ENCODE measurements at regions not wholly inside any gene's neighbourhood (a gene's known extent, or its start where the extent isn't known, plus 50 kb on each side); places are given as distances from the start of the nearest gene placed in this dataset.

GRCh38 chr19:28457620-28458019 lies 755.3 kb downstream of the UQCRFS1 start:
- CTCF ChIA-PET = no interaction called here
- no peak for DNase-seq (ENCODE audit: extremely low spot score)
- TF ChIP-seq HDGF (IDR thresholded peaks at IDR 0.05; ENCODE audit: borderline replicate concordance) (no peak), ELF4 (IDR thresholded peaks at IDR 0.05) (no peak)
- POLR2A ChIA-PET = no interaction called here

DNA sequence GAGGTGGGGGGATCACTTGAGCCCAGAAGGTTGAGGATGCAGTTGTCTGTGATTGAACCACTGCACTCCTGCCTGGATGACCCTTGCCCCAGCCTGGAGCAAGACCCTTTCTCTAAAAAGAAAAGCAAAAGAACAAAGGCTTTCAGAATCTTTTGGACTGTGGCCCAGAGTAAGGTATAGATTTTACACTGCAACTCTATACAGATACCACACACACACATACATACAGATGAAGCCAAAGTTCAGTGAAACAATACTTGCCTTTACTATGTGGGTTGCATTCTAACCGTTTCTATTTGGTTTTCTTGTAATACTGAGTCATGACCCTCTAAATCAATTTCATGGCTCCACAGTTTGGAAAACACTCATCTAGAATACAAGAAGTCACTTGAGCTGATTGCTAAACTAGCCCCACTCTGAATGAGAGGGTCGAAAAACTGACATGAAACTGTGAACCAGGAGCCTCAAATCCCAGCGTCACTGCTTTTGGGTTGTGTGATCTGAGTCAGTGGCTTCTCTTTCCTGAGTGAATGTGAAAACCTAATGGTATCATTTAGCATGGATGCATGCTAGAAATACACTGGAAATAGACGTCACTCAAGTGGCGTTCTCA lies 756.1 kb downstream of the UQCRFS1 start:
- POLR2A ChIA-PET = no interaction called here

DNA sequence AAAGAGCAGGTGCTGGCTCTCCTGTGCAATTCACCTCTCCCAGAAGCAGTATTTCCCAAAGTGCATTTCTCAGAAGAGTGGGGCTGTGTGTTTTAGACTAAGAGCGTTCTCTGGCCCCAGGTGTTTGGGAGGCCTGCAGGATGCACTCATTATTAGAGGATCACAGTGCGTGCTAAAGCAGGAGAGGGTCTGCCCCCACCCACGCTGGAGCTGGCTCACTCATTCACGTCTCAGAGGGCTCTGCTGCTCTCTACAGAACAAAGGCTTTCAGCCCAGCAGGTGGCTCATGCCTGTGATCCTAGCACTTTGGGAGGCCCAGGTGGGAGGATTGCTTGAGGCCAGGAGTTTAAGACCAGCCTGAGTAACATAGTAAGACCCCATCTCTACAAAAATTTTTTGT lies 756.7 kb downstream of the UQCRFS1 start:
- DNase-seq (ENCODE audit: extremely low spot score) = no peak
- ChIA-PET CTCF (no interaction called here), POLR2A (no interaction called here)
- TF ChIP-seq TARDBP (IDR thresholded peaks at IDR 0.05) (no peak), CTBP1 (IDR thresholded peaks at IDR 0.05; ENCODE audit: borderline replicate concordance) (no peak), ARNT (IDR thresholded peaks at IDR 0.05) (no peak), LEF1 (IDR thresholded peaks at IDR 0.05; ENCODE audit: borderline replicate concordance) (no peak), FOXA1 (IDR thresholded peaks at IDR 0.05) (no peak), BHLHE40 (IDR thresholded peaks at IDR 0.05; ENCODE audit: borderline replicate concordance) (no peak), HDGF (IDR thresholded peaks at IDR 0.05; ENCODE audit: borderline replicate concordance) (no peak), ZNF384 (IDR thresholded peaks at IDR 0.05) (no peak)
- TF ChIP-seq, protein P1, sequence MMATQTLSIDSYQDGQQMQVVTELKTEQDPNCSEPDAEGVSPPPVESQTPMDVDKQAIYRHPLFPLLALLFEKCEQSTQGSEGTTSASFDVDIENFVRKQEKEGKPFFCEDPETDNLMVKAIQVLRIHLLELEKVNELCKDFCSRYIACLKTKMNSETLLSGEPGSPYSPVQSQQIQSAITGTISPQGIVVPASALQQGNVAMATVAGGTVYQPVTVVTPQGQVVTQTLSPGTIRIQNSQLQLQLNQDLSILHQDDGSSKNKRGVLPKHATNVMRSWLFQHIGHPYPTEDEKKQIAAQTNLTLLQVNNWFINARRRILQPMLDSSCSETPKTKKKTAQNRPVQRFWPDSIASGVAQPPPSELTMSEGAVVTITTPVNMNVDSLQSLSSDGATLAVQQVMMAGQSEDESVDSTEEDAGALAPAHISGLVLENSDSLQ (IDR thresholded peaks at IDR 0.05) = no peak

More for the DNA sequence above, 756.1 kb downstream of the UQCRFS1 start:
- CTCF ChIA-PET = no interaction called here
- no peak for DNase-seq (ENCODE audit: extremely low spot score)
- no peak for TF ChIP-seq HDGF (IDR thresholded peaks at IDR 0.05; ENCODE audit: borderline replicate concordance)
- TF ChIP-seq, protein P1 (IDR thresholded peaks at IDR 0.05) = no peak
- TF ChIP-seq ZNF384 (IDR thresholded peaks at IDR 0.05) = no peak
- no peak for TF ChIP-seq LEF1 (IDR thresholded peaks at IDR 0.05; ENCODE audit: borderline replicate concordance)

DNA sequence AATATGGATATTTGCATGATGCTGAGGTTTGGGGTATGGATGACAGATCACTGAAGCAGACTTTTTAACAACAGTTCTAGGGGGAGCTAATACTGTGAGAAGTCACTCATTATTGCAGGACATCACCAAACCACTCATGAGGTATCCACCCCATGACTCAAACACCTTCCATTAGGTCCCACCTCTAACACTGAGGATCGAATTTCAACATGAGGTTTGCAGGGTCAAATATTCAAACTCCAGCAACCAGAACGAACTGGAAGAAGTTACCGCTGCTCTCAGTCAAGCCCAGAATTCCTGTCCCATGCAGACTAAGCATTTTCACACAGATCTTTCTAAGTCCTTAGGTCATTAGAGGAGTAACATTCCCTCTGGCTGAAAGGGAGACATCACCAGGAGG lies 758.9 kb downstream of the UQCRFS1 start:
- CTCF ChIA-PET = no interaction called here
- TF ChIP-seq SP1 (IDR thresholded peaks at IDR 0.05) = no peak
- TF ChIP-seq FOXM1 (IDR thresholded peaks at IDR 0.05; ENCODE audit: borderline replicate concordance) = no peak
- TF ChIP-seq HDGF (IDR thresholded peaks at IDR 0.05; ENCODE audit: borderline replicate concordance) = no peak
- no peak for TF ChIP-seq NFRKB (IDR thresholded peaks at IDR 0.05)
- no peak for TF ChIP-seq SUZ12 (IDR thresholded peaks at IDR 0.05)
- TF ChIP-seq FOXK2 (IDR thresholded peaks at IDR 0.05) = no peak
- TF ChIP-seq TARDBP (IDR thresholded peaks at IDR 0.05) = no peak
- TF ChIP-seq BHLHE40 (IDR thresholded peaks at IDR 0.05; ENCODE audit: borderline replicate concordance) = no peak
- no peak for TF ChIP-seq FOXA1 (IDR thresholded peaks at IDR 0.05)
- TF ChIP-seq ARNT (IDR thresholded peaks at IDR 0.05) = no peak
- TF ChIP-seq, protein P1 (IDR thresholded peaks at IDR 0.05) = no peak
- no peak for TF ChIP-seq CTBP1 (IDR thresholded peaks at IDR 0.05; ENCODE audit: borderline replicate concordance)
- no peak for DNase-seq (ENCODE audit: extremely low spot score)
- POLR2A ChIA-PET = no interaction called here

DNA sequence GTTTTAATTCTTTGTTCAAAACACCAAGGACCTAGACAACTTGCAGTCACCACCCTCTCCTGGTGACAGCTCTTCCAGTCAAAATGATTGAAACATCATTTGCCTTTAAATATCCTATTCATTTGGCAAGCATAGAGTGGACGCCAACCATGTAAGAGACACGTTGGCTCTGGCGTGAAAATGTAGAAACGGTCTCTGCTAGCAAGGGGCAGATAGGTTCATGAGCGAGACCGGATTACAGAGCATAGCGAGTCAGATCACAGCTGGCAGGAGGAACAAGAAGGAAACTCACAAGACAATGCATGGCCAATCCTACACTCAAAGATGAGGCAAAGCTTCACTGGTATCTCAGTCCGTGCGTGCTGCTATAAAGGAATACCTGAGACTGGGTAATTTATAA lies 759.5 kb downstream of the UQCRFS1 start:
- ChIA-PET CTCF (no interaction called here), POLR2A (no interaction called here)
- no peak for DNase-seq (ENCODE audit: extremely low spot score)
- no peak for TF ChIP-seq FOXA1 (IDR thresholded peaks at IDR 0.05)
- no peak for TF ChIP-seq BHLHE40 (IDR thresholded peaks at IDR 0.05; ENCODE audit: borderline replicate concordance)
- TF ChIP-seq TARDBP (IDR thresholded peaks at IDR 0.05) = no peak
- no peak for TF ChIP-seq FOXM1 (IDR thresholded peaks at IDR 0.05; ENCODE audit: borderline replicate concordance)
- no peak for TF ChIP-seq ELF4 (IDR thresholded peaks at IDR 0.05)
- no peak for TF ChIP-seq ZNF384 (IDR thresholded peaks at IDR 0.05)

GRCh38 chr19:28449803-28450202 lies 763.1 kb downstream of the UQCRFS1 start:
- ChIA-PET CTCF (no interaction called here), POLR2A (no interaction called here)
- no peak for DNase-seq (ENCODE audit: extremely low spot score)
- TF ChIP-seq NFRKB (IDR thresholded peaks at IDR 0.05) (no peak), TARDBP (IDR thresholded peaks at IDR 0.05) (no peak), FOXK2 (IDR thresholded peaks at IDR 0.05) (no peak), SUZ12 (IDR thresholded peaks at IDR 0.05) (no peak), SP1 (IDR thresholded peaks at IDR 0.05) (no peak), FOXA1 (IDR thresholded peaks at IDR 0.05) (no peak), ARNT (IDR thresholded peaks at IDR 0.05) (no peak), CTBP1 (IDR thresholded peaks at IDR 0.05; ENCODE audit: borderline replicate concordance) (no peak), HDGF (IDR thresholded peaks at IDR 0.05; ENCODE audit: borderline replicate concordance) (no peak), FOXM1 (IDR thresholded peaks at IDR 0.05; ENCODE audit: borderline replicate concordance) (no peak), ZNF384 (IDR thresholded peaks at IDR 0.05) (no peak), LEF1 (IDR thresholded peaks at IDR 0.05; ENCODE audit: borderline replicate concordance) (no peak), ELF4 (IDR thresholded peaks at IDR 0.05) (no peak), BHLHE40 (IDR thresholded peaks at IDR 0.05; ENCODE audit: borderline replicate concordance) (no peak), L3MBTL2 (conservative IDR thresholded peaks at IDR 0.05) (no peak)
- TF ChIP-seq, protein P1 (IDR thresholded peaks at IDR 0.05) = no peak
